A549 (cell line): ENCODE measurements at regions not wholly inside any gene's neighbourhood (a gene's known extent, or its start where the extent isn't known, plus 50 kb on each side); places are given as distances from the start of the nearest gene placed in this dataset.

Experiments used
- CEBPB ChIP-seq, 2 experiments: fragments of >200 bp in 1 of 2; sonication (Bioruptor Twin) in 1 of 2; formaldehyde crosslinking in 1 of 2; IDR thresholded peaks; 2 replicates each; pipeline ENCODE4 v1.6.1; 2012 to 2016
- CHD2 ChIP-seq: fragments of 150-350 bp; IDR thresholded peaks from 2 replicates; pipeline ENCODE4 v1.6.1; 2014; ENCODE audit warnings: low read length; ENCODE audit not compliant: partially characterized antibody
- EP300 ChIP-seq, 2 experiments: fragments of >200 bp; sonication (Bioruptor Twin); formaldehyde crosslinking; IDR thresholded peaks; 2 replicates in 1 of 2; 3 replicates in 1 of 2; pipeline ENCODE4 v1.6.1; 2016 to 2017
- FOSL2 ChIP-seq, 2 experiments: fragments of 450-650 bp in 1 of 2; fragments of >200 bp in 1 of 2; sonication (Bioruptor Twin) in 1 of 2; formaldehyde crosslinking; IDR thresholded peaks; 2 replicates each; pipeline versions ENCODE4 v1.5.0 to v1.6.1; 2016 to 2020; ENCODE audit warnings: mild to moderate bottlenecking in 1 of 2, moderate library complexity in 1 of 2
- PHF8 ChIP-seq: fragments of 200-600 bp; sonication (generic); IDR thresholded peaks from 2 replicates; pipeline ENCODE4 v1.6.1; 2016; ENCODE audit warnings: low read depth, mild to moderate bottlenecking, antibody characterized with exemption, moderate library complexity, borderline replicate concordance
- TF ChIP-seq, protein P1 (sequence below): fragments of >200 bp; sonication (Bioruptor Twin); formaldehyde crosslinking; IDR thresholded peaks from 3 replicates; pipeline ENCODE4 v1.5.1; 2016

DNA sequence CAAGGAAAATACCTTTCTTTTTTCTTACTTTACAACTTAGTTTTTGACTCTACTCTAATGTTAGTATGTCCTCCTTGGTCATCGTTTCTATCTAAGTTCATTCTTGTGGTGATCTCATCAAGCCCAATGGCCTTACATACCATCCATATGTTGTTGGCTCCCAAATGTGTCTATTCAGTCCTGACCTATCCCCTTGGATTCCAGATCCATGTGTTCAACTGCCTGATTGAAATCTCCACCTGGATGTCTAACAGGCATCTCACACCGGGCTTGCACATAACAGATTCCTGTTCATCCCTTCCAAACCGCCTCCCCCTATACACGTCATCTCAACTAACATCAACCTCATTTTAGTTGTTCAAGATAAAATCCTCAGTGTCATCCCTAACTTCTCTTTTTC is 382.6 kb downstream of the SOX2 start:
- no peak for TF ChIP-seq EP300 (IDR thresholded peaks at IDR 0.05)
- TF ChIP-seq CEBPB (IDR thresholded peaks at IDR 0.05) = no peak
- TF ChIP-seq, protein P1, sequence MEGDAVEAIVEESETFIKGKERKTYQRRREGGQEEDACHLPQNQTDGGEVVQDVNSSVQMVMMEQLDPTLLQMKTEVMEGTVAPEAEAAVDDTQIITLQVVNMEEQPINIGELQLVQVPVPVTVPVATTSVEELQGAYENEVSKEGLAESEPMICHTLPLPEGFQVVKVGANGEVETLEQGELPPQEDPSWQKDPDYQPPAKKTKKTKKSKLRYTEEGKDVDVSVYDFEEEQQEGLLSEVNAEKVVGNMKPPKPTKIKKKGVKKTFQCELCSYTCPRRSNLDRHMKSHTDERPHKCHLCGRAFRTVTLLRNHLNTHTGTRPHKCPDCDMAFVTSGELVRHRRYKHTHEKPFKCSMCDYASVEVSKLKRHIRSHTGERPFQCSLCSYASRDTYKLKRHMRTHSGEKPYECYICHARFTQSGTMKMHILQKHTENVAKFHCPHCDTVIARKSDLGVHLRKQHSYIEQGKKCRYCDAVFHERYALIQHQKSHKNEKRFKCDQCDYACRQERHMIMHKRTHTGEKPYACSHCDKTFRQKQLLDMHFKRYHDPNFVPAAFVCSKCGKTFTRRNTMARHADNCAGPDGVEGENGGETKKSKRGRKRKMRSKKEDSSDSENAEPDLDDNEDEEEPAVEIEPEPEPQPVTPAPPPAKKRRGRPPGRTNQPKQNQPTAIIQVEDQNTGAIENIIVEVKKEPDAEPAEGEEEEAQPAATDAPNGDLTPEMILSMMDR = no peak
- TF ChIP-seq PHF8 = no peak
- no peak for TF ChIP-seq CHD2
- no peak for TF ChIP-seq FOSL2 (IDR thresholded peaks at IDR 0.05)
- no peak for TF ChIP-seq FOSL2 (CRISPR knock-in tag; IDR thresholded peaks at IDR 0.05)
